Skeletal muscle cell (primary cell): ENCODE measurements at regions not wholly inside any gene's neighbourhood (a gene's known extent, or its start where the extent isn't known, plus 50 kb on each side); places are given as distances from the start of the nearest gene placed in this dataset.
"Not testable (repeated sequence)": the region's sequence is repeated elsewhere in the genome, so short reads cannot be mapped to it uniquely, and the experiment has no call there.

Source experiments
- DNase-seq: peaks from one replicate; pipeline ENCODE4 v3.0.0-alpha.2; 2010; ENCODE audit warnings: low read depth
- H3K4me3 ChIP-seq: 2 replicates; pipeline ENCODE4 v1.5.1; 2011; ENCODE audit warnings: low read depth, mild to moderate bottlenecking, control low read depth, low read length, moderate library complexity

DNA sequence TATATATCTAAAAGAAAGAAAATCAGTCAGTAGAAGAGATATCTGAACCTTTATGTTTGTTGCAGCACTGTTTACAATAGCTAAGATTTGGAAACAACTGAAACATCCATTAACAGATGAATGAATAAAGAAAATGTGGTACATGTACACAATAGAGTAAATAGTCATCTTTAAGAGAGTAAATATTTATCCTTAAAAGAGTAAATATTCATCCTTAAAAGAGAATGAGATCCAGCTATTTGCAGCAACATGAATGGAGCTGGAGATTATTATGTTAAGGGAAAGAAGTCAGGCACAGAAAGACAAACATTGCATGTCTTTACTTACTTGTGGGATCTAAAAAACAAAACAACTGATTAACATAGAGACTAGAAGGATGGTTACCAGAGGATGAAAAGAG, 197.0 kb upstream of the CBLB start:
- no peak for DNase-seq
- no peak overlapping the region for H3K4me3 ChIP-seq

- DNase-seq: no peak
- no peak overlapping the region for H3K4me3 ChIP-seq
Measured at GRCh38 chr3:106067711-106068110, 198.9 kb upstream of the CBLB start.

GRCh38 chr3:106068381-106068780, 199.6 kb upstream of the CBLB start:
- no peak for DNase-seq
- no peak overlapping the region for H3K4me3 ChIP-seq

GRCh38 chr3:106068795-106069194, 200.0 kb upstream of the CBLB start:
- no peak for DNase-seq
- no peak overlapping the region for H3K4me3 ChIP-seq

DNA sequence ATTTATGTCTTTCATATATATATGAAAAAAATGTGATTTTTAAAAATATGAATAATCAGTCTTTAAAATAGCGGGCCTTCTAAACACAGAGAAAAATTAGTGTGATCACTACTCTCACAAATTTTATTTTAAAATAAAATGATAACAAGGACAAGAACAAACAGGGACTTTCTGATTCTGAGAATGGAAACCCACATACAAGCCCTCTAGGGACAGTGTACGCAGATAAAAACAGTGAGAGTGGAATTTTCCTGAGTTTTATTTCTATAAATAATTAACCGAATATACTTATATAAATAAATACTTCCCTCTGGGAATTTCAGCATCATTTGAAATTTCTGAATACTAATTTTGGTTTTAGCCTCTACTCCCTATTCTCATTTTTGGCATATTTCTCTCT, 201.4 kb upstream of the CBLB start:
- H3K4me3 ChIP-seq: no peak overlapping the region
- no peak for DNase-seq

- DNase-seq: no peak
Measured at GRCh38 chr3:106071306-106071705, 202.5 kb upstream of the CBLB start.

GRCh38 chr3:106072596-106072995, 203.8 kb upstream of the CBLB start:
- not testable (repeated sequence) for H3K4me3 ChIP-seq

More at GRCh38 chr3:106071306-106071705, 202.5 kb upstream of the CBLB start:
- H3K4me3 ChIP-seq: no peak overlapping the region

GRCh38 chr3:106073806-106074205, 205.0 kb upstream of the CBLB start:
- not testable (repeated sequence) for H3K4me3 ChIP-seq, DNase-seq

More at GRCh38 chr3:106072596-106072995, 203.8 kb upstream of the CBLB start:
- DNase-seq: not testable (repeated sequence)

DNA sequence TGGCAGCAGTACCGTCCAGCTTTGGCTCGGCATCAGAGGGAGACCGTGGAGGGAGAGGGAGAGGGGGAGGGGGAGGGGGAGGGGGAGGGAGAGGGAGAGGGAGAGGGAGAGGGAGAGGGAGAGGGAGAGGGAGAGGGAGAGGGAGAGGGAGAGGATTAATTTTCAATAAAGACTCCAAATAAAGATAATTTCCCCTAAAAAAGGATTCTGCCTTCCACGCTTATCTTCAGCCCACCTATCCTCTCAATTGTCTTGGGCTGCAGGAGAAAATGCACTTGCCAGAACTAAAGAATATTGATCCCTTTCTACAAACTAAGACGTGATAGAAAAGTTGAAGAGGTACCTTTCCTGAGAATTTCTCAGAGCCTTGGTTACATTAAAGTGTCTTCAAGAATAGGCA, 206.9 kb upstream of the CBLB start:
- not testable (repeated sequence) for DNase-seq, H3K4me3 ChIP-seq

- H3K4me3 ChIP-seq: no peak overlapping the region
- no peak for DNase-seq
Measured at GRCh38 chr3:106078635-106079034, 209.8 kb upstream of the CBLB start.

- H3K4me3 ChIP-seq: no peak overlapping the region
- DNase-seq: no peak
Measured at GRCh38 chr3:106082616-106083015, 213.8 kb upstream of the CBLB start.

DNA sequence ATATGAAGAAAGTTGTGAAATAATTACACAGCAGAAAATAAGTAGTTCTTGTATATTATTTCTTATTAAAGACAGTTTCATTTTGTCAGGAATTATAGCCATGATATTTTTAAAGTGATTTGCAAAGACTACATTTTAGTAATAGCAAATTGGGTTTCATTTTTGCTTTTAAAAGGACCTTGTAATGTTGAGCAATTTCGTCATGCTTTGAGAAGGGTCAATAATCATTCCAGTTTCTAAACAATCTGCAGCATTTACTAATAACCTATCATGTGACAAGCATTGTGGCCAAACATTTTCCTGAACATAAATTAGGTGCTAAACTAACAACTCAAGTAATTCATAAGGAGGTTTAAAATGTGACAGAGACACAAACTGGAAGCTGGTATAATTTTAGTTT, 214.4 kb upstream of the CBLB start:
- no peak for DNase-seq
- no peak overlapping the region for H3K4me3 ChIP-seq

DNA sequence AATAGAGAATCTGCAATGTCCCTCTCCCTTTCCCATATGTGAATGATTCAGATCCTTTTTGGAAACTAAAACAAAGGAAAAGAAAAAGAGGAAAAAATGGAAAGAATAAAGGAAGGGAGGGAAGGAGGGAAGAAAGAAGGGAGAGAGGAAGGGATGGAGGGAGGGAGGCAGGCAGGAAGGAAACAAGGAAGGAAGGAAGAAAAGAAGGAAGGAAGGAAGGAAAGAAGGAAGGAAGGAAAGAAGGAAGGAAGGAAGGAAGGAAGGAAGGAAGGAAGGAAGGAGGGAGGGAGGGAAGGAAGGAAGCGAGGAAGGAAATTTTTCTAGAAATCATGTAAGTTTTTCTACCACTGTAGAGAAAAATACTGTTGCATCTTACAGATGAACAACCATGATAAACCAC, 215.0 kb upstream of the CBLB start:
- no peak overlapping the region for H3K4me3 ChIP-seq
- no peak for DNase-seq

DNA sequence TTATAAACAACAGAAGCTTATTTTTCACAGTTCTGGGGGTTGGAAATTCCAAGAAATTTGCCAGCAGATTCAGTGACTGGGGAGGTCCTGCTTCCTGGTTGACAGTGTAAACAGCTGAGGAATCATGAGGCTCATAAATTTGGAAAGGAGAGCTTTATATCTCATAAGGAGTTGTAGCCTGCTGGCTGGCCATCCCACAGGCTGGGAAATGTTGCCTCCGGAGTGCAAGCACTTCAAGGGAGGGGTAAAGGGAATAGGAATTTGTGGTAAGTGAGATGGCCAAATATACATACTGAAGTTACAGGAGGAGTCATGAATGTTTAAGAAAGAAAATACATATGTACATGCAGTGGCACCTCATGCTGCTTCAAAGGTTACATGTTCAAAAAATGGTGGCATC, 217.2 kb upstream of the CBLB start:
- DNase-seq: no peak

DNA sequence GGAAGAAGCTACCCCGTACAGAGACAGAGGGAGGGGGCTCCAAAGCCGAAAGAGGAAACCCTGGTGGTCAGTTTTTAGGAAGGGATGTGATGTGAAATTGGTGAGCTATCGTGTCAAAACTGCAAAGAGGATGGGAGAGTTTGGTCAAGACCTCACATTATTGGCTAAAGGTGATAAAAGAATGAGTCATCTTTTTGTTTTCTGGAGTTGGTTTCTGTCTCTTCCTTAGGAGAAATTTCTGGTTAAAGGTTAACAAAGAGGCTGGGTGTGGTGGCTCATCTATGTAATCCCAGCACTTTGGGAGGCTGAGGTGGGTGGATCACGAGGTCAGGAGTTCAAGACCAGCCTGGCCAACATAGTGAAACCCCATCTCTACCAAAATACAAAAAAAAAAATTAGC, 217.8 kb upstream of the CBLB start:
- H3K4me3 ChIP-seq: no peak overlapping the region
- no peak for DNase-seq

More for the DNA sequence above, 217.2 kb upstream of the CBLB start:
- no peak overlapping the region for H3K4me3 ChIP-seq

- DNase-seq: no peak
- no peak overlapping the region for H3K4me3 ChIP-seq
Measured at GRCh38 chr3:106088304-106088703, 219.5 kb upstream of the CBLB start.

- no peak for DNase-seq
- no peak overlapping the region for H3K4me3 ChIP-seq
Measured at GRCh38 chr3:106088899-106089298, 220.1 kb upstream of the CBLB start.

GRCh38 chr3:106089806-106090205, 221.0 kb upstream of the CBLB start:
- DNase-seq: no peak
- no peak overlapping the region for H3K4me3 ChIP-seq

DNA sequence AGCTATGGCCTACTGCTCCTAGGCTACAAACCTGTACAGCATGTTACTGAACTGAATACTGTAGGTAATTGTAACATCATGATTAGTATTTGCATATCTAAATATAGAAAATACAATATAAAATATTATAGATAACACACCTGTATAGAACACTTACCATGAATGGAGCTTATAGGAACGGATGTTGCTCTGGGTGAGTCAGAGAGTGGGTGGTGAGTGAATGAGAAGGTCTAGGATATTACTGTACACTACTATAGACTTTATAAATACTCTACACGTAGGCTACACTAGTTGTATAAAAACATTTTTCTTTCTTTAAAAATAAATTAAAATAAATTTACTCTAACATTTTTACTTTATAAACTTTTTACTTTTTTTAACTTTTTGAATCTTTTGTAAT, 224.0 kb upstream of the CBLB start:
- DNase-seq: no peak
- H3K4me3 ChIP-seq: no peak overlapping the region

GRCh38 chr3:106093616-106094015, 224.8 kb upstream of the CBLB start:
- no peak overlapping the region for H3K4me3 ChIP-seq
- no peak for DNase-seq

GRCh38 chr3:106097817-106098435, 229.1 kb upstream of the CBLB start:
- no peak for DNase-seq
- H3K4me3 ChIP-seq: no peak overlapping the region

GRCh38 chr3:106103383-106103782, 234.6 kb upstream of the CBLB start:
- DNase-seq: no peak
- no peak overlapping the region for H3K4me3 ChIP-seq
